ENCODE measurements at regions not wholly inside any gene's neighbourhood (a gene's known extent, or its start where the extent isn't known, plus 50 kb on each side); places are given as distances from the start of the nearest gene placed in this dataset.
A peak's percentile ranks its signal among the peaks of the same experiment; 100 is the strongest.
"Not testable (repeated sequence)": the region's sequence is repeated elsewhere in the genome, so short reads cannot be mapped to it uniquely, and the experiment has no call there.

- H3K4me2 ChIP-seq (ENCODE audit: insufficient read depth, low read length, poor library complexity, severe bottlenecking), result not testable (repeated sequence)
These were observed 413.3 kb downstream of the PRIM2 start for GRCh38 chr6:57730726-57731125.

GRCh38 chr6:57747716-57748115 lies 430.3 kb downstream of the PRIM2 start:
- no CpG with 5 or more reads among the region's 5 CpGs for WGBS, 2 donors (ENCODE audit: extremely low coverage in 2 of 2, insufficient read length in 2 of 2, insufficient replicate concordance in 1 of 2)
- H3K79me1 ChIP-seq (ENCODE audit: low read depth, low read length); H2BK120ac ChIP-seq (ENCODE audit: low read depth, low read length); H2BK12ac ChIP-seq (ENCODE audit: low read length); H3K4me2 ChIP-seq (ENCODE audit: insufficient read depth, low read length, poor library complexity, severe bottlenecking); H3K36me3 ChIP-seq (replicated peaks in 1 of 2; ENCODE audit: control insufficient read depth in 2 of 2, insufficient read depth in 2 of 2, low read length in 2 of 2); DNase-seq (ENCODE audit: low spot score); H3K4ac ChIP-seq (ENCODE audit: low read length); H3K18ac ChIP-seq (ENCODE audit: low read length); H3K9ac ChIP-seq (ENCODE audit: low read depth, low read length, poor library complexity); H3K14ac ChIP-seq (ENCODE audit: low read length); H3K27ac ChIP-seq (replicated peaks; ENCODE audit: low read length); H4K91ac ChIP-seq (ENCODE audit: low read depth, low read length, poor library complexity); H2AK5ac ChIP-seq (ENCODE audit: low read depth, low read length); H4K8ac ChIP-seq (ENCODE audit: low read depth, low read length); H2AFZ ChIP-seq (ENCODE audit: low read length); H3K4me1 ChIP-seq (ENCODE audit: control insufficient read depth in 2 of 2, insufficient read depth in 1 of 2, low read depth in 1 of 2, low read length in 2 of 2); H3K4me3 ChIP-seq (ENCODE audit: low read length in 2 of 2); H3K27me3 ChIP-seq (ENCODE audit: control insufficient read depth in 3 of 3, insufficient read depth in 3 of 3, low read depth in 1 of 3, low read length in 3 of 3); H3K23ac ChIP-seq (ENCODE audit: low read depth, low read length, poor library complexity); H2BK5ac ChIP-seq (ENCODE audit: low read length); H2BK15ac ChIP-seq (ENCODE audit: low read length); H3K9me3 ChIP-seq (replicated peaks in 1 of 2; ENCODE audit: control insufficient read depth in 2 of 2, insufficient read depth in 1 of 2, low read depth in 1 of 2, low read length in 2 of 2): not testable (repeated sequence)

More at GRCh38 chr6:57730726-57731125, 413.3 kb downstream of the PRIM2 start:
- not testable (repeated sequence) for H3K9ac ChIP-seq (ENCODE audit: low read depth, low read length, poor library complexity); H2AFZ ChIP-seq (ENCODE audit: low read length); H4K91ac ChIP-seq (ENCODE audit: low read depth, low read length, poor library complexity); H3K9me3 ChIP-seq (replicated peaks in 1 of 2; ENCODE audit: control insufficient read depth in 2 of 2, insufficient read depth in 1 of 2, low read depth in 1 of 2, low read length in 2 of 2); H3K27ac ChIP-seq (replicated peaks; ENCODE audit: low read length); H3K27me3 ChIP-seq (ENCODE audit: control insufficient read depth in 3 of 3, insufficient read depth in 3 of 3, low read depth in 1 of 3, low read length in 3 of 3); H3K4me1 ChIP-seq (ENCODE audit: control insufficient read depth in 2 of 2, insufficient read depth in 1 of 2, low read depth in 1 of 2, low read length in 2 of 2); H3K18ac ChIP-seq (ENCODE audit: low read length); H3K4ac ChIP-seq (ENCODE audit: low read length); H2BK5ac ChIP-seq (ENCODE audit: low read length); H3K23ac ChIP-seq (ENCODE audit: low read depth, low read length, poor library complexity); DNase-seq (ENCODE audit: low spot score); H3K14ac ChIP-seq (ENCODE audit: low read length); H2AK5ac ChIP-seq (ENCODE audit: low read depth, low read length); H3K4me3 ChIP-seq (ENCODE audit: low read length in 2 of 2); H2BK120ac ChIP-seq (ENCODE audit: low read depth, low read length); H2BK15ac ChIP-seq (ENCODE audit: low read length); H2BK12ac ChIP-seq (ENCODE audit: low read length); H4K8ac ChIP-seq (ENCODE audit: low read depth, low read length); H3K36me3 ChIP-seq (replicated peaks in 1 of 2; ENCODE audit: control insufficient read depth in 2 of 2, insufficient read depth in 2 of 2, low read length in 2 of 2); H3K79me1 ChIP-seq (ENCODE audit: low read depth, low read length)
- WGBS, 2 donors (ENCODE audit: extremely low coverage in 2 of 2, insufficient read length in 2 of 2, insufficient replicate concordance in 1 of 2), result no CpG with 5 or more reads among the region's 4 CpGs

GRCh38 chr6:57759850-57760249 lies 442.4 kb downstream of the PRIM2 start:
- not testable (repeated sequence) for H4K8ac ChIP-seq (ENCODE audit: low read depth, low read length); H2AFZ ChIP-seq (ENCODE audit: low read length); H4K91ac ChIP-seq (ENCODE audit: low read depth, low read length, poor library complexity); H3K4me2 ChIP-seq (ENCODE audit: insufficient read depth, low read length, poor library complexity, severe bottlenecking); DNase-seq (ENCODE audit: low spot score); H2BK15ac ChIP-seq (ENCODE audit: low read length); H3K23ac ChIP-seq (ENCODE audit: low read depth, low read length, poor library complexity); H2BK12ac ChIP-seq (ENCODE audit: low read length); H3K9ac ChIP-seq (ENCODE audit: low read depth, low read length, poor library complexity); H3K14ac ChIP-seq (ENCODE audit: low read length); H3K36me3 ChIP-seq (replicated peaks in 1 of 2; ENCODE audit: control insufficient read depth in 2 of 2, insufficient read depth in 2 of 2, low read length in 2 of 2); H3K4ac ChIP-seq (ENCODE audit: low read length); H2BK5ac ChIP-seq (ENCODE audit: low read length); H3K27me3 ChIP-seq (ENCODE audit: control insufficient read depth in 3 of 3, insufficient read depth in 3 of 3, low read depth in 1 of 3, low read length in 3 of 3); H3K9me3 ChIP-seq (replicated peaks in 1 of 2; ENCODE audit: control insufficient read depth in 2 of 2, insufficient read depth in 1 of 2, low read depth in 1 of 2, low read length in 2 of 2); H3K79me1 ChIP-seq (ENCODE audit: low read depth, low read length); H3K27ac ChIP-seq (replicated peaks; ENCODE audit: low read length); H3K18ac ChIP-seq (ENCODE audit: low read length); H2AK5ac ChIP-seq (ENCODE audit: low read depth, low read length); H3K4me3 ChIP-seq (ENCODE audit: low read length in 2 of 2); H2BK120ac ChIP-seq (ENCODE audit: low read depth, low read length); H3K4me1 ChIP-seq (ENCODE audit: control insufficient read depth in 2 of 2, insufficient read depth in 1 of 2, low read depth in 1 of 2, low read length in 2 of 2)
- no CpG with 5 or more reads among the region's 1 CpG for WGBS, 2 donors (ENCODE audit: extremely low coverage in 2 of 2, insufficient read length in 2 of 2, insufficient replicate concordance in 1 of 2)

GRCh38 chr6:57792720-57793397 lies 475.4 kb downstream of the PRIM2 start:
- H3K4me2 ChIP-seq (ENCODE audit: insufficient read depth, low read length, poor library complexity, severe bottlenecking), result peak overlapping the region; percentile 11
- H3K9ac ChIP-seq (ENCODE audit: low read depth, low read length, poor library complexity); H3K79me1 ChIP-seq (ENCODE audit: low read depth, low read length); H2BK12ac ChIP-seq (ENCODE audit: low read length); H3K18ac ChIP-seq (ENCODE audit: low read length); H3K14ac ChIP-seq (ENCODE audit: low read length); DNase-seq (ENCODE audit: low spot score); H3K9me3 ChIP-seq (replicated peaks in 1 of 2; ENCODE audit: control insufficient read depth in 2 of 2, insufficient read depth in 1 of 2, low read depth in 1 of 2, low read length in 2 of 2); H4K91ac ChIP-seq (ENCODE audit: low read depth, low read length, poor library complexity); H2BK15ac ChIP-seq (ENCODE audit: low read length); H3K27me3 ChIP-seq (ENCODE audit: control insufficient read depth in 3 of 3, insufficient read depth in 3 of 3, low read depth in 1 of 3, low read length in 3 of 3); H2AK5ac ChIP-seq (ENCODE audit: low read depth, low read length); H2BK120ac ChIP-seq (ENCODE audit: low read depth, low read length); H3K36me3 ChIP-seq (replicated peaks in 1 of 2; ENCODE audit: control insufficient read depth in 2 of 2, insufficient read depth in 2 of 2, low read length in 2 of 2); H4K8ac ChIP-seq (ENCODE audit: low read depth, low read length); H2BK5ac ChIP-seq (ENCODE audit: low read length); H3K27ac ChIP-seq (replicated peaks; ENCODE audit: low read length); H3K23ac ChIP-seq (ENCODE audit: low read depth, low read length, poor library complexity); H2AFZ ChIP-seq (ENCODE audit: low read length); H3K4ac ChIP-seq (ENCODE audit: low read length); H3K4me1 ChIP-seq (ENCODE audit: control insufficient read depth in 2 of 2, insufficient read depth in 1 of 2, low read depth in 1 of 2, low read length in 2 of 2); H3K4me3 ChIP-seq (ENCODE audit: low read length in 2 of 2): not testable (repeated sequence)
- no CpG with 5 or more reads among the region's 25 CpGs for WGBS, 2 donors (ENCODE audit: extremely low coverage in 2 of 2, insufficient read length in 2 of 2, insufficient replicate concordance in 1 of 2)
